ENCODE measurements at regions not wholly inside any gene's neighbourhood (a gene's known extent, or its start where the extent isn't known, plus 50 kb on each side); places are given as distances from the start of the nearest gene placed in this dataset.

DNA sequence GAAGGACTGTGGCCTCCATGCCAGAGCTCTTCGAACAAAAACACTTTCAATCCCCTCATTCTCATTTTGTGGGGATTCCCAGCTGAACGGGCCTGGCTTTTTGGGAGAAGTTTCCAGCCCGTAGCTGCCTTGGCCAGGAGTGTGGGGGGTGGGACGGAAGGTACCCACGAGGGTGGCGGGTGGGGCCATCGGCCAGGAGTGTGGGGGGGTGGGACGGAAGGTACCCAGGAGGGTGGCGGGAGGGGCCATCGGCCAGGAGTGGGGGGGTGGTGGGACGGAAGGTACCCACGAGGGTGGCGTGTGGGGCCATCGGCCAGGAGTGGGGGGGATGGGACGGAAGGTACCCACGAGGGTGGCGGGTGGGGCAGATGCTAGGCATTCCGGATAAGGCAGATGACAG is 71.7 kb upstream of the ZBTB18 start:
- CTCF ChIA-PET: no interaction called here

DNA sequence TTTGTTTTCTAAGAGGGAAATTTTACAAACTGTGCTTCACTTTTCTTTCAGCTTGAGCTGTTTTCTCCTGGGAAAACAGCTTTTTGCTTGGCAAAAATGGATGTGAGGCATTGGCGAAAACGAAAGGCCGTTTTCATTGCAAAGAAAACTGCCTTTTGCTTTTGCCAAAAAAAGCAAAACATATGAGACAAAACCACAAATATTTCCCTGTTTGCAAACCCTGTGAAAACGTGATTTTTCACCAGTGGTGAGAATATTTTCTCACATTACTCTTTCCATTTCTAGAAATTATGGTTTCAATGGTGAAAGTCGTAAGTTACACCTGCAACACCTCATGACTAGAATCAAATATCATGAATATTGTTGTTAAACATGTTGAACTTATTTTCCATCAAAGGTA is 74.0 kb upstream of the ZBTB18 start:
- Histone ChIP-seq H4K20me1 (ENCODE audit: insufficient read depth) (no peaks in the 10 kb centered on the region), H3K4me1 (ENCODE audit: control insufficient read depth in 1 of 2, insufficient read depth in 2 of 2, low read depth in 1 of 2, low read length in 1 of 2) (peaks cover 0 to 6% of the 10 kb centered on the region in 2 experiments; a peak in 2 of 4 replicates), H3F3A (replicated peaks; ENCODE audit: insufficient read depth) (no peaks in the 10 kb centered on the region), H3K4me3 (ENCODE audit: low read depth in 2 of 2, low read length in 1 of 2) (no peak overlapping the region), H3K9me2 (no peaks in the 10 kb centered on the region), H3K36me3 (replicated peaks in 1 of 2; ENCODE audit: control insufficient read depth in 1 of 2, insufficient read depth in 2 of 2, low read length in 1 of 2) (no peaks in the 10 kb centered on the region), H3K9ac (no peak overlapping the region), H3K27me3 (ENCODE audit: insufficient read depth) (no peaks in the 10 kb centered on the region), H3K4me2 (no peak overlapping the region), H3K9me3 (no peaks in the 10 kb centered on the region), H2AFZ (ENCODE audit: low read depth) (no peak overlapping the region), H3K27ac (ENCODE audit: low read depth in 2 of 2, low read length in 1 of 2) (no peak overlapping the region), H3K79me2 (ENCODE audit: insufficient read depth) (no peaks in the 10 kb centered on the region)
- ChIA-PET POLR2A (no interaction called here), CTCF (no interaction called here)
- WGBS (ENCODE audit: low lambda C conversion rate): 74% methylated on average over 5 of the region's 5 CpGs
- no peak for DNase-seq
- TF ChIP-seq CHD2 (IDR thresholded peaks at IDR 0.05; ENCODE audit: low read length, partially characterized antibody) (no peak), MXI1 (IDR thresholded peaks at IDR 0.05; ENCODE audit: low read depth, low read length) (no peak), YY1 (IDR thresholded peaks at IDR 0.05; ENCODE audit: low read depth) (no peak), SIN3A (IDR thresholded peaks at IDR 0.05; ENCODE audit: borderline replicate concordance, low read depth, low read length) (no peak), FOXM1 (IDR thresholded peaks at IDR 0.05; ENCODE audit: low read depth) (no peak), EP300 (IDR thresholded peaks at IDR 0.05; ENCODE audit: borderline replicate concordance in 1 of 2, low read depth in 1 of 2, low read length in 1 of 2) (no peak), JUND (IDR thresholded peaks at IDR 0.05) (no peak), RFX5 (IDR thresholded peaks at IDR 0.05; ENCODE audit: low read length) (no peak), FOXJ3 (CRISPR knock-in tag; IDR thresholded peaks at IDR 0.05) (no peak), ELF1 (IDR thresholded peaks at IDR 0.05) (no peak)
- TF ChIP-seq, protein P1, sequence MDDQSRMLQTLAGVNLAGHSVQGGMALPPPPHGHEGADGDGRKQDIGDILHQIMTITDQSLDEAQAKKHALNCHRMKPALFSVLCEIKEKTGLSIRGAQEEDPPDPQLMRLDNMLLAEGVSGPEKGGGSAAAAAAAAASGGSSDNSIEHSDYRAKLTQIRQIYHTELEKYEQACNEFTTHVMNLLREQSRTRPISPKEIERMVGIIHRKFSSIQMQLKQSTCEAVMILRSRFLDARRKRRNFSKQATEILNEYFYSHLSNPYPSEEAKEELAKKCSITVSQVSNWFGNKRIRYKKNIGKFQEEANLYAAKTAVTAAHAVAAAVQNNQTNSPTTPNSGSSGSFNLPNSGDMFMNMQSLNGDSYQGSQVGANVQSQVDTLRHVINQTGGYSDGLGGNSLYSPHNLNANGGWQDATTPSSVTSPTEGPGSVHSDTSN (IDR thresholded peaks at IDR 0.05): no peak
- TF ChIP-seq, protein P2, sequence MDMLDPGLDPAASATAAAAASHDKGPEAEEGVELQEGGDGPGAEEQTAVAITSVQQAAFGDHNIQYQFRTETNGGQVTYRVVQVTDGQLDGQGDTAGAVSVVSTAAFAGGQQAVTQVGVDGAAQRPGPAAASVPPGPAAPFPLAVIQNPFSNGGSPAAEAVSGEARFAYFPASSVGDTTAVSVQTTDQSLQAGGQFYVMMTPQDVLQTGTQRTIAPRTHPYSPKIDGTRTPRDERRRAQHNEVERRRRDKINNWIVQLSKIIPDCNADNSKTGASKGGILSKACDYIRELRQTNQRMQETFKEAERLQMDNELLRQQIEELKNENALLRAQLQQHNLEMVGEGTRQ (IDR thresholded peaks at IDR 0.05; ENCODE audit: borderline replicate concordance, low read depth, low read length): no peak
- TF ChIP-seq, protein P3, sequence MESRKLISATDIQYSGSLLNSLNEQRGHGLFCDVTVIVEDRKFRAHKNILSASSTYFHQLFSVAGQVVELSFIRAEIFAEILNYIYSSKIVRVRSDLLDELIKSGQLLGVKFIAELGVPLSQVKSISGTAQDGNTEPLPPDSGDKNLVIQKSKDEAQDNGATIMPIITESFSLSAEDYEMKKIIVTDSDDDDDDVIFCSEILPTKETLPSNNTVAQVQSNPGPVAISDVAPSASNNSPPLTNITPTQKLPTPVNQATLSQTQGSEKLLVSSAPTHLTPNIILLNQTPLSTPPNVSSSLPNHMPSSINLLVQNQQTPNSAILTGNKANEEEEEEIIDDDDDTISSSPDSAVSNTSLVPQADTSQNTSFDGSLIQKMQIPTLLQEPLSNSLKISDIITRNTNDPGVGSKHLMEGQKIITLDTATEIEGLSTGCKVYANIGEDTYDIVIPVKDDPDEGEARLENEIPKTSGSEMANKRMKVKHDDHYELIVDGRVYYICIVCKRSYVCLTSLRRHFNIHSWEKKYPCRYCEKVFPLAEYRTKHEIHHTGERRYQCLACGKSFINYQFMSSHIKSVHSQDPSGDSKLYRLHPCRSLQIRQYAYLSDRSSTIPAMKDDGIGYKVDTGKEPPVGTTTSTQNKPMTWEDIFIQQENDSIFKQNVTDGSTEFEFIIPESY (IDR thresholded peaks at IDR 0.05; ENCODE audit: borderline replicate concordance, low read depth): no peak
- TF ChIP-seq, protein P4, sequence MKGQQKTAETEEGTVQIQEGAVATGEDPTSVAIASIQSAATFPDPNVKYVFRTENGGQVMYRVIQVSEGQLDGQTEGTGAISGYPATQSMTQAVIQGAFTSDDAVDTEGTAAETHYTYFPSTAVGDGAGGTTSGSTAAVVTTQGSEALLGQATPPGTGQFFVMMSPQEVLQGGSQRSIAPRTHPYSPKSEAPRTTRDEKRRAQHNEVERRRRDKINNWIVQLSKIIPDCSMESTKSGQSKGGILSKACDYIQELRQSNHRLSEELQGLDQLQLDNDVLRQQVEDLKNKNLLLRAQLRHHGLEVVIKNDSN (IDR thresholded peaks at IDR 0.05; ENCODE audit: borderline replicate concordance, low read depth): no peak
- TF ChIP-seq, protein P5, sequence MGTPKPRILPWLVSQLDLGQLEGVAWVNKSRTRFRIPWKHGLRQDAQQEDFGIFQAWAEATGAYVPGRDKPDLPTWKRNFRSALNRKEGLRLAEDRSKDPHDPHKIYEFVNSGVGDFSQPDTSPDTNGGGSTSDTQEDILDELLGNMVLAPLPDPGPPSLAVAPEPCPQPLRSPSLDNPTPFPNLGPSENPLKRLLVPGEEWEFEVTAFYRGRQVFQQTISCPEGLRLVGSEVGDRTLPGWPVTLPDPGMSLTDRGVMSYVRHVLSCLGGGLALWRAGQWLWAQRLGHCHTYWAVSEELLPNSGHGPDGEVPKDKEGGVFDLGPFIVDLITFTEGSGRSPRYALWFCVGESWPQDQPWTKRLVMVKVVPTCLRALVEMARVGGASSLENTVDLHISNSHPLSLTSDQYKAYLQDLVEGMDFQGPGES (IDR thresholded peaks at IDR 0.05; ENCODE audit: low read depth, low read length): no peak

More for the DNA sequence above, 71.7 kb upstream of the ZBTB18 start:
- no peak overlapping the region for H2AFZ ChIP-seq (ENCODE audit: low read depth)
- no peaks in the 10 kb centered on the region for H4K20me1 ChIP-seq (ENCODE audit: insufficient read depth)
- peak; percentile 48 for DNase-seq
- H3K9me2 ChIP-seq: no peaks in the 10 kb centered on the region
- H3K4me1 ChIP-seq (ENCODE audit: control insufficient read depth in 1 of 2, insufficient read depth in 2 of 2, low read depth in 1 of 2, low read length in 1 of 2): peaks cover 0 to 3% of the 10 kb centered on the region in 2 experiments; a peak in 1 of 4 replicates
- H3K4me3 ChIP-seq (ENCODE audit: low read depth in 2 of 2, low read length in 1 of 2): no peak overlapping the region
- H3K27ac ChIP-seq (ENCODE audit: low read depth in 2 of 2, low read length in 1 of 2): no peak overlapping the region
- no peaks in the 10 kb centered on the region for H3F3A ChIP-seq (replicated peaks; ENCODE audit: insufficient read depth)
- no peak overlapping the region for H3K9ac ChIP-seq
- no peaks in the 10 kb centered on the region for H3K9me3 ChIP-seq
- WGBS (ENCODE audit: low lambda C conversion rate): 91% methylated on average over 18 of the region's 18 CpGs
- H3K27me3 ChIP-seq (ENCODE audit: insufficient read depth): no peaks in the 10 kb centered on the region
- POLR2A ChIA-PET: no interaction called here
- H3K79me2 ChIP-seq (ENCODE audit: insufficient read depth): no peaks in the 10 kb centered on the region
- no peaks in the 10 kb centered on the region for H3K36me3 ChIP-seq (replicated peaks in 1 of 2; ENCODE audit: control insufficient read depth in 1 of 2, insufficient read depth in 2 of 2, low read length in 1 of 2)
- TF ChIP-seq, protein P6, sequence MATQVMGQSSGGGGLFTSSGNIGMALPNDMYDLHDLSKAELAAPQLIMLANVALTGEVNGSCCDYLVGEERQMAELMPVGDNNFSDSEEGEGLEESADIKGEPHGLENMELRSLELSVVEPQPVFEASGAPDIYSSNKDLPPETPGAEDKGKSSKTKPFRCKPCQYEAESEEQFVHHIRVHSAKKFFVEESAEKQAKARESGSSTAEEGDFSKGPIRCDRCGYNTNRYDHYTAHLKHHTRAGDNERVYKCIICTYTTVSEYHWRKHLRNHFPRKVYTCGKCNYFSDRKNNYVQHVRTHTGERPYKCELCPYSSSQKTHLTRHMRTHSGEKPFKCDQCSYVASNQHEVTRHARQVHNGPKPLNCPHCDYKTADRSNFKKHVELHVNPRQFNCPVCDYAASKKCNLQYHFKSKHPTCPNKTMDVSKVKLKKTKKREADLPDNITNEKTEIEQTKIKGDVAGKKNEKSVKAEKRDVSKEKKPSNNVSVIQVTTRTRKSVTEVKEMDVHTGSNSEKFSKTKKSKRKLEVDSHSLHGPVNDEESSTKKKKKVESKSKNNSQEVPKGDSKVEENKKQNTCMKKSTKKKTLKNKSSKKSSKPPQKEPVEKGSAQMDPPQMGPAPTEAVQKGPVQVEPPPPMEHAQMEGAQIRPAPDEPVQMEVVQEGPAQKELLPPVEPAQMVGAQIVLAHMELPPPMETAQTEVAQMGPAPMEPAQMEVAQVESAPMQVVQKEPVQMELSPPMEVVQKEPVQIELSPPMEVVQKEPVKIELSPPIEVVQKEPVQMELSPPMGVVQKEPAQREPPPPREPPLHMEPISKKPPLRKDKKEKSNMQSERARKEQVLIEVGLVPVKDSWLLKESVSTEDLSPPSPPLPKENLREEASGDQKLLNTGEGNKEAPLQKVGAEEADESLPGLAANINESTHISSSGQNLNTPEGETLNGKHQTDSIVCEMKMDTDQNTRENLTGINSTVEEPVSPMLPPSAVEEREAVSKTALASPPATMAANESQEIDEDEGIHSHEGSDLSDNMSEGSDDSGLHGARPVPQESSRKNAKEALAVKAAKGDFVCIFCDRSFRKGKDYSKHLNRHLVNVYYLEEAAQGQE (IDR thresholded peaks at IDR 0.05; ENCODE audit: low read depth, low read length): no peak
- no peak overlapping the region for H3K4me2 ChIP-seq
